Fibroblast of mammary gland (primary cell): ENCODE measurements at regions not wholly inside any gene's neighbourhood (a gene's known extent, or its start where the extent isn't known, plus 50 kb on each side); places are given as distances from the start of the nearest gene placed in this dataset.

Source experiments
- DNase-seq: peaks from one replicate; pipeline ENCODE4 v3.0.0-alpha.2; 2010; ENCODE audit warnings: low read depth
- H3K4me3 ChIP-seq: 2 replicates; pipeline ENCODE4 v1.5.1; 2011; ENCODE audit warnings: low read depth, mild to moderate bottlenecking, low read length, moderate library complexity; ENCODE audit not compliant: control insufficient read depth
- CTCF ChIP-seq: conservative IDR thresholded peaks from 2 replicates; pipeline ENCODE4 v1.5.1; 2011; ENCODE audit warnings: low read depth, low read length, inconsistent platforms; ENCODE audit not compliant: control insufficient read depth, insufficient read depth

GRCh38 chr14:83355609-83356008 is 1822.0 kb upstream of the SEL1L start:
- no peak overlapping the region for H3K4me3 ChIP-seq
- no peak for DNase-seq
- no peak for TF ChIP-seq CTCF

- DNase-seq, result no peak
- no peak for TF ChIP-seq CTCF
- H3K4me3 ChIP-seq, result no peak overlapping the region
Measured at GRCh38 chr14:83356080-83356479, 1822.4 kb upstream of the SEL1L start.

GRCh38 chr14:83372271-83372670 is 1838.6 kb upstream of the SEL1L start:
- no peak overlapping the region for H3K4me3 ChIP-seq
- TF ChIP-seq CTCF, result no peak
- no peak for DNase-seq

- no peak overlapping the region for H3K4me3 ChIP-seq
- peak; percentile 1 for DNase-seq
- TF ChIP-seq CTCF, result no peak
Measured at GRCh38 chr14:83379436-83379835, 1845.8 kb upstream of the SEL1L start.

- TF ChIP-seq CTCF, result no peak
- no peak overlapping the region for H3K4me3 ChIP-seq
- DNase-seq, result no peak
Measured at GRCh38 chr14:83384253-83384652, 1850.6 kb upstream of the SEL1L start.

- no peak for DNase-seq
- no peak overlapping the region for H3K4me3 ChIP-seq
- no peak for TF ChIP-seq CTCF
Measured at GRCh38 chr14:83395321-83395720, 1861.7 kb upstream of the SEL1L start.

GRCh38 chr14:83416476-83416875 is 1882.8 kb upstream of the SEL1L start:
- no peak overlapping the region for H3K4me3 ChIP-seq
- TF ChIP-seq CTCF, result no peak
- DNase-seq, result no peak
